Astrocyte (in vitro differentiated cells and primary cell): ENCODE measurements at regions not wholly inside any gene's neighbourhood (a gene's known extent, or its start where the extent isn't known, plus 50 kb on each side); places are given as distances from the start of the nearest gene placed in this dataset.

ENCODE experiments used
- DNase-seq: peaks from one replicate; pipeline ENCODE4 v3.0.0-alpha.2; 2010; ENCODE audit warnings: low read depth
- FAIRE-seq: peaks from 2 replicates; lab custom pipeline; 2011; peaks lifted over from hg19 to GRCh38; lab: Jason Lieb, UNC
- H2AFZ ChIP-seq: 2 replicates; pipeline ENCODE4 v1.6.0; 2012; ENCODE audit warnings: low read depth, low read length, inconsistent platforms
- H3K27ac ChIP-seq: 2 replicates; pipeline ENCODE4 v1.5.1; 2011; ENCODE audit warnings: low read depth, low read length, inconsistent platforms
- H3K27me3 ChIP-seq: 2 replicates; pipeline ENCODE4 v1.6.0; 2011; ENCODE audit warnings: low read length, inconsistent platforms; ENCODE audit not compliant: insufficient read depth
- H3K36me3 ChIP-seq: 2 replicates; pipeline ENCODE4 v1.5.1; 2011; ENCODE audit warnings: low read length, inconsistent platforms; ENCODE audit not compliant: insufficient read depth
- H3K4me1 ChIP-seq: 2 replicates; pipeline ENCODE4 v1.5.1; 2011; ENCODE audit warnings: low read length, inconsistent platforms; ENCODE audit not compliant: insufficient read depth
- H3K4me2 ChIP-seq: 2 replicates; pipeline ENCODE4 v1.6.0; 2012; ENCODE audit warnings: low read length, inconsistent platforms
- H3K4me3 ChIP-seq: 2 replicates; pipeline ENCODE4 v1.5.1; 2011; ENCODE audit warnings: low read depth, mild to moderate bottlenecking, low read length, inconsistent platforms; ENCODE audit not compliant: insufficient read depth
- H3K79me2 ChIP-seq: 2 replicates; pipeline ENCODE4 v1.6.0; 2012; ENCODE audit warnings: mild to moderate bottlenecking, low read length, inconsistent platforms; ENCODE audit not compliant: insufficient read depth
- H3K9ac ChIP-seq: 2 replicates; pipeline ENCODE4 v1.6.0; 2012; ENCODE audit warnings: mild to moderate bottlenecking, low read length, inconsistent platforms
- H3K9me3 ChIP-seq: 2 replicates; pipeline ENCODE4 v1.5.1; 2012; ENCODE audit warnings: low read depth, mild to moderate bottlenecking, low read length, inconsistent platforms; ENCODE audit not compliant: insufficient read depth
- H4K20me1 ChIP-seq: 2 replicates; pipeline ENCODE4 v1.6.0; 2012; ENCODE audit warnings: low read length, inconsistent platforms; ENCODE audit not compliant: insufficient read depth
- H3K27ac Mint-ChIP-seq: one replicate; pipeline ENCODE4 v1.8.0; 2021; ENCODE audit warnings: mild to moderate bottlenecking, mixed read lengths; ENCODE audit not compliant: unreplicated experiment
- H3K27me3 Mint-ChIP-seq: one replicate; pipeline ENCODE4 v1.8.0; 2021; ENCODE audit warnings: low read depth, mixed read lengths; ENCODE audit not compliant: unreplicated experiment
- H3K36me3 Mint-ChIP-seq: one replicate; pipeline ENCODE4 v1.8.0; 2021; ENCODE audit warnings: low read depth, mixed read lengths; ENCODE audit not compliant: unreplicated experiment
- H3K4me1 Mint-ChIP-seq: one replicate; pipeline ENCODE4 v1.8.0; 2021; ENCODE audit warnings: low read depth, mixed read lengths; ENCODE audit not compliant: unreplicated experiment
- H3K4me3 Mint-ChIP-seq: one replicate; pipeline ENCODE4 v1.8.0; 2021; ENCODE audit warnings: mild to moderate bottlenecking, moderate library complexity, mixed read lengths; ENCODE audit not compliant: unreplicated experiment
- H3K9me3 Mint-ChIP-seq: one replicate; pipeline ENCODE4 v1.8.0; 2021; ENCODE audit warnings: mild to moderate bottlenecking, mixed read lengths; ENCODE audit not compliant: unreplicated experiment
- CTCF ChIP-seq: IDR thresholded peaks from 2 replicates; pipeline ENCODE4 v1.5.1; 2011; ENCODE audit warnings: low read depth, mild to moderate bottlenecking, inconsistent platforms, low read length, moderate library complexity; ENCODE audit not compliant: insufficient read depth
- EZH2 ChIP-seq: IDR thresholded peaks from 2 replicates; pipeline ENCODE4 v1.6.1; 2012; ENCODE audit warnings: mild to moderate bottlenecking, low read length, inconsistent platforms; ENCODE audit not compliant: insufficient read depth

- no peak for TF ChIP-seq EZH2
- no peak for TF ChIP-seq CTCF
- Histone ChIP-seq H3K4me1 (no peaks in the 10 kb centered on the region), H3K9ac (no peak overlapping the region), H3K79me2 (no peaks in the 10 kb centered on the region), H3K27me3 (no peaks in the 10 kb centered on the region), H3K4me3 (no peak overlapping the region), H3K36me3 (no peaks in the 10 kb centered on the region), H3K27ac (no peak overlapping the region), H3K9me3 (no peaks in the 10 kb centered on the region), H4K20me1 (no peaks in the 10 kb centered on the region), H3K4me2 (no peak overlapping the region), H2AFZ (no peak overlapping the region)
- Mint-ChIP-seq H3K4me3 (no peak overlapping the region), H3K36me3 (no peaks in the 10 kb centered on the region), H3K27me3 (no peaks in the 10 kb centered on the region), H3K27ac (no peak overlapping the region), H3K9me3 (no peaks in the 10 kb centered on the region), H3K4me1 (no peaks in the 10 kb centered on the region)
- DNase-seq (no peak), FAIRE-seq (no peak)
Measured at GRCh38 chr9:31336841-31337240, 1047.6 kb upstream of the ACO1 start.

GRCh38 chr9:31347082-31347617 lies 1037.3 kb upstream of the ACO1 start:
- peak overlapping the region; percentile 71 for H3K4me2 ChIP-seq
- peak overlapping the region; percentile 33 for H3K9ac ChIP-seq
- H3K9me3 ChIP-seq, result no peaks in the 10 kb centered on the region

More at GRCh38 chr9:31347082-31347617, 1037.3 kb upstream of the ACO1 start:
- no peak overlapping the region for H3K4me3 ChIP-seq
- H3K9me3 Mint-ChIP-seq, result no peaks in the 10 kb centered on the region
- no peaks in the 10 kb centered on the region for H3K36me3 Mint-ChIP-seq
- no peaks in the 10 kb centered on the region for H3K36me3 ChIP-seq
- no peaks in the 10 kb centered on the region for H3K4me1 ChIP-seq
- H3K4me1 Mint-ChIP-seq, result peaks cover 2% of the 10 kb centered on the region
- H3K27ac ChIP-seq, result no peak overlapping the region
- H3K27me3 ChIP-seq, result no peaks in the 10 kb centered on the region
- DNase-seq, result no peak
- H2AFZ ChIP-seq, result peak overlapping the region; percentile 74
- H3K79me2 ChIP-seq, result no peaks in the 10 kb centered on the region
- FAIRE-seq, result no peak
- H3K27ac Mint-ChIP-seq, result peak overlapping the region; percentile 78
- no peak overlapping the region for H3K4me3 Mint-ChIP-seq
- TF ChIP-seq EZH2 (no peak), CTCF (no peak)
- no peaks in the 10 kb centered on the region for H4K20me1 ChIP-seq
- H3K27me3 Mint-ChIP-seq, result no peaks in the 10 kb centered on the region
